Kidney glomerular epithelial cell (primary cell): ENCODE measurements at regions not wholly inside any gene's neighbourhood (a gene's known extent, or its start where the extent isn't known, plus 50 kb on each side); places are given as distances from the start of the nearest gene placed in this dataset.
"Not testable (repeated sequence)": the region's sequence is repeated elsewhere in the genome, so short reads cannot be mapped to it uniquely, and the experiment has no call there.

Experiments used
- DNase-seq: peaks from one replicate; lab custom pipeline; 2025; lab: John Stamatoyannopoulos, UW

- no peak for DNase-seq
Observed at GRCh38 chr4:38383646-38384121, 280.3 kb upstream of the KLF3 start.

GRCh38 chr4:38385093-38386004 lies 278.6 kb upstream of the KLF3 start:
- peak; percentile 86 for DNase-seq

- no peak for DNase-seq
Observed at GRCh38 chr4:38386005-38386551, 277.9 kb upstream of the KLF3 start.

- no peak for DNase-seq
Observed at GRCh38 chr4:38386654-38387188, 277.3 kb upstream of the KLF3 start.

- DNase-seq = no peak
Observed at GRCh38 chr4:38387348-38387747, 276.7 kb upstream of the KLF3 start.

GRCh38 chr4:38387819-38388218 lies 276.2 kb upstream of the KLF3 start:
- no peak for DNase-seq

GRCh38 chr4:38388907-38389306 lies 275.1 kb upstream of the KLF3 start:
- not testable (repeated sequence) for DNase-seq

GRCh38 chr4:38390969-38391545 lies 272.9 kb upstream of the KLF3 start:
- DNase-seq = no peak

GRCh38 chr4:38392223-38392855 lies 271.7 kb upstream of the KLF3 start:
- no peak for DNase-seq

- DNase-seq = no peak
Observed at GRCh38 chr4:38396091-38396490, 267.9 kb upstream of the KLF3 start.

- no peak for DNase-seq
Observed at GRCh38 chr4:38396845-38397547, 267.0 kb upstream of the KLF3 start.

- peak; percentile 56 for DNase-seq
Observed at GRCh38 chr4:38400946-38401345, 263.1 kb upstream of the KLF3 start.

GRCh38 chr4:38406243-38406642 lies 257.8 kb upstream of the KLF3 start:
- DNase-seq = no peak

GRCh38 chr4:38409852-38410251 lies 254.1 kb upstream of the KLF3 start:
- no peak for DNase-seq

GRCh38 chr4:38411092-38411491 lies 252.9 kb upstream of the KLF3 start:
- DNase-seq = no peak

GRCh38 chr4:38411981-38412536 lies 251.9 kb upstream of the KLF3 start:
- no peak for DNase-seq

- no peak for DNase-seq
Observed at GRCh38 chr4:38413524-38414341, 250.3 kb upstream of the KLF3 start.

- DNase-seq = no peak
Observed at GRCh38 chr4:38414410-38414809, 249.6 kb upstream of the KLF3 start.

- no peak for DNase-seq
Observed at GRCh38 chr4:38415682-38416081, 248.3 kb upstream of the KLF3 start.

- no peak for DNase-seq
Observed at GRCh38 chr4:38416450-38417014, 247.5 kb upstream of the KLF3 start.
